ENCODE measurements at regions not wholly inside any gene's neighbourhood (a gene's known extent, or its start where the extent isn't known, plus 50 kb on each side); places are given as distances from the start of the nearest gene placed in this dataset.

DNA sequence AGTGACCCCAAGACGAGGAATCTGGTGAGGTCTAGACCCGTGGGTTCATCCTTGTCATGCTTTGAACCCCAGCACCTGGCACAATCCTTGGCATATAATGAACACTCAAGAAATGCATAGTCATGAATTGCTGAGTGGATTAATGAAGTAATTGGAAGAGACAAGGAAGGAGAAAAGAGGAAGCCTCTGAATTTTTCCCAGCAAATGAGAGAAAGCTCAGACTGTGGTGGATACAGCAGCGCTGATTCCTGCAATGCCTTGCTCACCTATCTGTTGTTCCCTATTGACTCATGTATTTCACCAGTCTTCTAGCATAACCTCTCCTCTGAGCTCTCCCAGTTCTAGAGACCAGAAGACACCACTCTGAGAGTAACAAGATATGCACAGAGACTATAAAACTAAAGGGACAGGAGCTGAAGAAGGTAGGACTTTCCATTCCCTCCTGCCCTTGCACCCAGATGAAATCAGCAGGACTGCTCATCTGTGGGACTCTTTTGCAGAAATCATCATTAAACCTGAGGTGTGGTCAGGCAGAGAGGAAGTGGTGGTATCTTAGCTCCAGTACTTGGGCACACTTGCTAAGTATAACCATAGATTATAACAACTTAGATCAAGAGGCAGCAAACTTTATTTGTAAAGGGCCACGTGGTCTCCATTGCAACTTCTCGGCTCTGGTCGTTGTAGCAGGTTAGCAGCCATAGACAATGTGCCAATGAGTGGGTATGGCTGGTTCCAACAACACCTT lies 102.8 kb downstream of the MAF start:
- no peak for DNase-seq

DNA sequence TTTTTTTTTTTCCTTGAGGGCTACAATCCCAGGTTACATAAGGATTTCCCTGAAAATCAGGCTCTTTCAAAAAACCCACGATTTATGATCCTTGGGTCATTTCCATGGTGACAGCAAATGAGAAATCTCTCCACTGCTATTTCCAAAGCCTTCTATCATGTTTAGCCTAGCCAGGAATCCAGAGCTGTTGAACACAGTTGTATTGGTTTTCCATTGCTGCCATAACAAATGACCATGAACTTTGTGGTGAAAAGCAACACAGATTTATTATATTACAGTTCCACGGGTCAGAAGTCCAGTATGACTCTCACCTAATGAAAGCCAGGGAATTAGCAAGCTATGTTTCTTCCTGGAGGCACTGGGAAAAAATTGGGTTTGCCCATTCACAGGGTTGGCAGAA lies 106.6 kb downstream of the MAF start:
- no peak for DNase-seq

DNA sequence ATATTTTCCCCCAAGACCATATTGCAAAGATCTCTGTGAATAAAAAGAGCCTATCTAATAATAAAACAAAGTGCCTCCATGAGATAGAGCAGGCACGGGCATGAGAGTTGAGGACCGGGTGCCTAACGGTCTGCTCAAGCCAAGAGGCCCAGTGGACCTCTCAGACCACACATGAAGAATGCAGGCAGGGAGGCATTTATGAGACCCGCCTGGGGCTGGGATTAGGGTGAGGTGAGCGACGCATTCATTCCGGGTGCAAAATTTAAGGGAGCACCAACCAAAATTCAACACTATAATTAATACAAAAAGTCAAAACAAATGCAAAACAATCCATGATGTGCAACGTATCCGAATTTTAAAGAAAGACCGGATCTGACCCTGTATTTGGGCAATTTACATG lies 108.5 kb downstream of the MAF start:
- DNase-seq = no peak

DNA sequence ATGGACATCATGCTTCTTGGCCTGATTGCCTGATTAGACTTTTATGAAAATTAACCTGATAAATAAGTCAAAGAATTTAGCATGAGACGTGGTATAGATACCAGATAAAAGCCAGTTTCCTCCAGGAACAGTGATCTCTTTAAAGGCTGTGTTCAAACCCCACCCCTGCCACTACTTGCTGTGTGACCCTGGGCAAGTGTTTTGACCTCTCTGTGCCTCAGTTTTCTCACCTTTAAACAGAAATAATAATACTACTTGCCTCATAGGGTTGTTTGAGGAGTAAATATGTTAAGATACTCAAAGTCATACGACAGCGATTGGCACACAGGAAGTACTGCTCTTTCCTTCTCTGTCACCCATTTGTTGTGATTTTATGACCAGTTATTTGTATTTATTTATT lies 115.5 kb downstream of the MAF start:
- no peak for DNase-seq

DNA sequence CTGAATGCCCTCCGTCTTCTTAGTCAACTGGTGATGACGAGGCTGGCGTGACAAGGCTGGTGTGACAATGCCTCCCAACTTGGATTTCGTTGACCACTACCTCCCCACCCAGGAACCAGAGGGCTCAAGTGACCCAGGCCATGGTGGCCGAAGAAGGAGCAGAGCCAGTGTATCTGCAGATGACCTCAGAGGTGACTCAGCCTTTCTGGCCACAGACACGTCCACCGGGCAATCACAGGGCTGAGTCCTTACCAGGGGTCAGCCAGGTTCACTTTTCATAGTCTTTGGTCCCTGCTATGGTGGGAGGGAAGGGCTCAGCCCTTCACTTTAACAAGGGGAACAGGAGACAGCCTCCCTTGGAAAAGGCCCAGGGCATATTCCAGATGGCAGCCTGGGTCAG lies 116.3 kb downstream of the MAF start:
- DNase-seq = no peak

DNA sequence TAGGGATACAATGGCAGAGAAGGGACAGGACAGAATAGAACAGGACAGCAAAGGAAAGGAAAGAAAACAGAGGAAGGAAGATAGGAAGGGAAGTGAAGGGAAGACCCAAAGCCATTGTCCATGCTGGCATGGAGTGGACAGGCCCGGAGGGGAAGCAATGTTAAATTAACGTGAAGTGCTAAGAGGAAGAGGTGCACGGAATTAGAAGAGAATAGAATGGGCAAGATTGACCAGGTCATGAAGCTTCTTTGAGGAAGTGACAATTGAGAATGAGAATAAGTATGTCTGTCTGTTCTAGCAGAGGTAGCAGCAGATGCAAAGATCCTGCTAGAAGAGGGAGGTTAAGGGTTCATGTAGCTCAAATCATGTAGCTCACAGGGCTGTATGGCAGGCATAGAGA lies 117.2 kb downstream of the MAF start:
- no peak for DNase-seq

DNA sequence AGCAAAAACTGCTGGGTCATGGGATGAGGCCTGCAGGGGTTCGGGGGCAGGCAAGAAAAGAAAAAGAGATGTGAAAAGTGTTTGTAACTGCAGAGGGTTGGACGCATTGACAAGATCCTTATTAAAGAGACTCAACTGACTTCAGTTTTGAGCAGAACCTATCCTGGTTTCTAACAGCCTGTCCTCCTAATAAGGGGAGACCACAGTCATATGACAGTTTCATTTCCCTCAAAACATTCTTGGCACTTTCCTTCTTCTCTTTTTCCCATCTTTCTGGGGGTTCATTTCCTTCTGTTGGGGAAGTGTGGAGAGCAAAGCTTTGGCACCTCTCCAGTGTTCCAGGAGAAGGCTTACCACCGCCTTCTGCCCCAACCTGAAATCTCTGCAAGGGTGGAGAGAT lies 118.5 kb downstream of the MAF start:
- no peak for DNase-seq

DNA sequence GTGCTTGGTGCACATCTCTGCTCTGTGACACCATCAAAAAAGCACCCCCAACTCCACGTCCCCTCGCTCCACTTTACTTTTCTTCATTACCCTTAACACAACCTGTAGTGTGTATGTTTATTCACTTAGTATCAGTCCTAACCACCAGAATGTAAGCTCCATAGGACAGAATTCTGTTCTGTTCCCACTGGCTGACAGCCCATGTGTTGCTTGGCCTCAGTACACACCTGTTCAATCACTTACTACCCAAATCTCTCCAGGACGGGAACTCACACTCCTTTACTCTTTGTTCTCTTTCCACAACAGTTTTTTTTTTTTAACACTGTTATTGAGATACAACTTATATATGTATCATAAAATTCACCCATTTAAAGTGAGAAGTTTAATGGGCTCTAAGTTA lies 119.6 kb downstream of the MAF start:
- no peak for DNase-seq

DNA sequence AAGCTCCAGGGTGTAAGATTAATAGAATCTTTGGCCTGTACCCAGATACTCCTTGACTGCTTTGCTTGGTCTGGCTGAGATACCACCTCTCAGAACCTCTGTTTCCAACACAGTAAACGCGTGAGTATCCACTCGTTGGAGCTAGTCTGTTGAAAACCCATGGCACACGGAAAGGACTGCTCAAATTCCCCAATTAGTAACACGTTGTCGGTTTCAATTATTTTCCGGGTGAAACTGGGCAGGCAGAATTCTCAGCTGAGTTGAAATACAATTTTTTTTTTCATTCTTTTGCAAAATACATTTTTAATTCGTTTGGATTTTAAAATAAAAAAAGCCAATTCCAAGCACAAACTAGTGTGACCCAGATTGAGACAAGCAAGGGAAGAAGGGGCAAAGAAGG lies 120.5 kb downstream of the MAF start:
- DNase-seq = no peak

DNA sequence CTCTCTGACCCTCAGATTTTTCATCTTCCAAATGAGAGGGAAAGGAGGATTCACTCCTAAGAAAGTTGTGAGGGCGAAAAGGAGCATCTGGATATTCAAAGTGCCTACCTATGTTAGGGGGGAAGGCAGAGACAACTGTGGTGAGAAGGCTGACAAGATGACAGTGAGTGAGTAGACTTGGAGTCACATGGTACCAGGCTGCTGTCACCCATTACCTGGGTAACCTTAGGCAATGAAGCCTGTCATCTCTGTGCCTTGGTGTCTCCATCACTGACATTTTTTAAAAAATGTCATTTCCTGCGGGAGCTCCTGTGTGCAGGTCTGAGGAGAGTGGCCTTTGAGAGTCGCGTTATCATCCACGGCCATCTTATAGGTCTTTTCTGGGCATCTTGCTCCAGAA lies 124.0 kb downstream of the MAF start:
- DNase-seq = no peak

DNA sequence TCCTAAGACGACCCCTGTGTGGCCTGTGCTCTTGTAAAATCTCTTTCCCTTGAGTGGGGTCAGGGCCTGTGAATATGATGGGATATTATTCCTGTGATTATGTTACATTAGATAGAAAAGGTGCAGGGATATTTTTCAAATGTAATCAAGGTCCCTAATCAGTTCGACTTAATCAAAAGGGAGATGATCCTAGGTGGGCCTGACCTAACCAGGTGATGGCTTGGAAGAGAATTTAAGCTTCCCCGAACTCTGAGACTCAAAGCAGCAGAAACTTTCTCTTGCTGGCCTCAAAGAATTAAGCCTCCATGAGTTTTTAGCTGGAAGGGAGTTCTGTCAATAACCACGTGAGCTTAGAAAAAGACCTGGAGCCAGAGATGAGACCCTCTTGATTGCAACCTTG lies 124.7 kb downstream of the MAF start:
- no peak for DNase-seq

DNA sequence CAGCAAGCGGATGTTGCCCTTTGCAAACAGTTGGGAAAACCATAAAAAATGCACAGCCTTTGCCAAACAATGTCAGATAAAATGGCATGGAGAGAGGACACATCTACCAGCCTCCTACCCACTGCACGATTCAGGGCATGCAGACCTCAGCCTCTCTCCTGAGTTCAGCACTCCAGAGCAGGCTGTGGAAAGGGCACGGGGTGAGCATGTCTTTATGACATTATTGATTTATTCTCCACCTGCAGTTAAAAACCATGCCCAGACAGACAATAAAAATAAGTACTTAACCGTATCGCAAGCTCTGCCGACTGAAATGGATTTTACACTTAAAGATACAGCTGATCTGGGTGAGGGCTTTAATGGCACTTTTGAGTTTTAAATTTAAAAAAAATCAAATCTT lies 127.1 kb downstream of the MAF start:
- no peak for DNase-seq

DNA sequence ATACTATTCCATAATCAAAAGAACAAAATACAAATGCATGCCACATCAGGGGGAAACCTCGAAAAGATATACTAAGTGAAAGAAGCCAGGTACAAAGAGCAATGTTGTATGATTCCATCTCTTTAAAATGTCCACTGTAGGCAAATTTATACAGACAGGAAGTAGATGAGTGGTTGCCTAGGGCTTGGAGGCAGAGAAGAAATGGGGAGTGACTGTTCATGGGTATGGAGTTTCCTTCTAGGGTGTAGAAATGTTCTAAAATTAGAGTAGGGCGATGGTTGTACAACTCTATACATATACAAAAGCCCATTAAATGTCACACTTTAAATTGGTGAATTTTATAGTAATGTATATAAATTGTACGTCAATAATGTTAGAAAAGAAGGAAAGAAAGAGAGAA lies 128.1 kb downstream of the MAF start:
- no peak for DNase-seq

DNA sequence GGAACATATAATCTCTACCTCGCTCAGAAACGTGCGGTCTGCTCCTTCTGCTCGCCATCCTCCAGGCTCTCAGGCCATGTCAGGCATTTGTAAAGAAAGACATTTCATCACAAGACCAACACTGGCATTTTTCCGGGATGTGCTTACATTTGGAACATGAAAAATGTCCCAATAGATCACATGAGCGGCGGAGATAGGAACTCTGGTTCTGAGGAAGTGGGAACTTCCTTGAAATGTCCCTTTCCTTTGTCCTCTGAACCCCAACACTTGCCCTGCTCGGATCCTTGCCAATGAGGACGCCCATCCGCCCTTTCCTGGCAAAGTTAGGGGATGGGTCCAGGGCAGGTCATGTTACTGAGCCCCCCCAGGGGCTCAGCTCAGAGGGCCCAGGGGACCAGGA lies 130.5 kb downstream of the MAF start:
- DNase-seq = no peak

DNA sequence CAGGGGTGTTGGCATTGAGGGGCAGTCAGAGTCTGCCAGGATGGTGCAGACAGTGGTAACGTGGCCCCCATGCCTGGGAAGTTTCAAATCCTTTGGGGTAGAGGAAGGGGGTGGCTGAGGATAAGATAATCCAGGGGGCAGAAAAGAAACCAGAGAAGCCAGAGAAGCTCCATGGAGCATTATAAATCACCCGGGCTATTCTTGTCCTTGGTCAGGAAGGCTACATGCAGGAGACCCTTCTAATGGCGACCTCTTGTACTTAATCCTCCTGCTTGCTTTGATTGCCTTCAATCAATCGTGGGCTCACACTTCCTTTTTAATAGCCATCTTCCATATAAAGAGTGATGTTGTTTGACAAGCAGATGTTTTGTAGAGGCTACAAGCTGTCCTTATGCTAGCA lies 131.9 kb downstream of the MAF start:
- no peak for DNase-seq

DNA sequence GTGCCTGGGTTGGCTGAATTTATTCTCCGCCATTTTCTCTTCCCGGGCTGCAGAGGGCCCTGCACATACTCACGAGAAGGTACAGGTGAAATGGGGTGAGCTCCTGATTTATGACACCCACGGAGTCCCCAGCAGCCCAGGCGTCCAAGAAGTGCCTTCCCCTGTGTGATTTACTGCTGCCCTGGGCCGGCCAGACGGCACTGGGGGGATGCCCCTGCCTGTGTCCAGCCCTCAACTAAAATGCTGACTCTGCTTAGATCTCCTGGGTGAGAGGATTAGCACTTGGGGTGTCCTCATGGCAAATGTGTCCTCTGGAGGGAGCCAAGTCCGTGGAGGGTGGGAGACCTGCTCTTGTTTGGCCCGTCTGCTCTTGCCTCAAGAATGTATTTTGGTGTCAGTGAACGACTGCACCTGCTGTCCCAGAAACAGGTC lies 132.4 kb downstream of the MAF start:
- no peak for DNase-seq

DNA sequence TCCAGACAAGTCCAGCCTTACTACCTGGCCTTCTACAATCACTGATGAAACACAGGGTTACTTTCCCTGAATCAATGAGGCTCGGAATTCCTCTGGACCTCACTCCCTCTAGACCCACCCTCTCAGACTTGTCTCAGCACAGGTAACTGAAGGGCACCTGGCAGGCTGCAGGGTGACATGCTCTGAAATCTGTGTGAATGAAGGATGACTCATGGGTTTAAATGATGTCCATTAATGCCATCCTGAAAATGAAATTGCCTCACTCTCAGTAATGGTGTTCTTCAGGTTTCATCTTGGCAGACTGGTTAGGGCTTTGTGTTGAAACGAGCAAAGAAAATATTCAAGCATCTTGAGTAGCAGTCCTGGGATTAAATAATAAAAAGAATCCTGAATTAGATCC lies 134.4 kb downstream of the MAF start:
- DNase-seq = no peak

DNA sequence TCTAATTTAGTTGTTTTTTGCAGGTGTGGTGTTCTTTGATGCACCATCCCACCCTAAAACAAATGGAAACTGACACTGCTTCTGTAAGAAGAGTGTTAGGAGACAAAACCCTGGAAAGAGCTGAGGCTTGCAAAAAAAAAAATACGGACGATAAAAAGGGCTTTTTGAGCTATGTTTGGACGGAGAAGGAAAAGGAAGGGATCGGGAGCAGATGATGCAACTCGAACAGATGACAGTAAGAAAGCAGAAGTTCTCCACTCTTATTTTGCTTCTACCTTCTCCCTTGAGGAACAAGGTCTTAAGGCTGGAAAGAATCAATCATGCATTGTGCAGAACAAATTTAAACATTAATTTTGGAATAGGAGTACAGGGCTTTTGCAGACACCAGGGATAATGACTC lies 136.7 kb downstream of the MAF start:
- no peak for DNase-seq

DNA sequence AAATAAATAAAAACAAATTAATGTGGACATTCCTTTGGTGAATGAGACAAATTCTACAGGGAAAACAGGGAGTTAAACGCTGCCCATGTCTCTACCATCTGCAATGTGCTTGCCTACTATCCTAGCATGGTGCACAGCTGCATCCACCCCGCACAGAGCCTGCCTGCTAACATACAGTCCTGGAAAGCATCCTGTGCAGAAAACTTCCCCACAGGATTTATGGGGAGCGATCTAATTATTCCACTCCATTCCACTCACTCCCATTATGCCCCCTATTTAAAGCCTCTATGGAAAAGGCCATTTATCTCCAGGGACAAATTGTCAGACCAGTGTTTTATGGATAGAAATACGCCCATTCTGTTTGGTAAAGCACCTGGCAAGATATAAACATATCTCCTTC lies 144.5 kb downstream of the MAF start:
- DNase-seq = no peak

DNA sequence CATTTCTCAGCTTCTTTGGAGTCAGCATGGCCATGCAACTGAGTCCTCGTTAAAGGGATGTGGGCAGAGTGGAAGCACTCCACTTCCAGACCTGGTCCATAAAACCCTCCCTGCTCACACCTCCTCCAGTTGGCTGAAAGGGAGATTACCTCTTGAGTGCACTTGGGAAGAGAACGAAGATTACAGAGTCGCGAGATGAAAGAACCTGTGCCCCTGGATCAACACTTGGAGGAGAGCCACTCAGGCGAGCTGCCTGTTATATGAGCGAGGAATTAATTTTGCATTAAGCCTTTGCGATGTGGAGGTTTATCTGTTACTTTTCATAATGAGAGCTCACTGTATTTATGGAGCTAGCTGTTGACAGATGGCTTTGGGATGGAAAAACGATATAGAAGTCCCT lies 147.9 kb downstream of the MAF start:
- no peak for DNase-seq

DNA sequence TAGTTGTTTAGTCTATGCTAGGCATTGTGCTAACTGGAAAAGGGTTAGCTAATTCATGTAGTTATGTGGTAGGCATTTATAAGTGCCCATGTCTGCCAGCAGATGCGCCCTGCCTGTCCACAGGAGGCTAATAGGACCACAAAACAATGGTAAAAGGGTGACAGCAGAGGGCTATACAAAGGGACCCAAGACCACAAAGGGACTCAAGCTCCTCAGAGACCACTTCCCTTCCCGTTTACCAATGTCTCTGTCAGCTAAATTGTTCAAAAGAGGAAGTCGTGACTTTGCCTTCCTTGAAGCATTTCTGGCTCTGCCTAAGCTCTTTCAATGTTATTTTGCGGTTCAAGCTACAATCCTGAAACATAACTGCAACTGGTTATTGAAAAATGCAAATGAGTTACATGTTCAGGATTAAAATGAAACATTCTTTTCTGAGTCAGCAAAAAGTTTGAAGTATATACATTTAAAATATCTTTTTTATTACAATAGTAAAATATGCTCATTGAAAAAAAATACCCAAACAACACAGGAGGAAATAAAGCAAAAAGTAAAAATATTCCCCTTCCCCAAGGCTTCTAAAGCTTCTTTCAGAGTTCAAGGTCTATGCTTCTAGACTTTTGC lies 149.2 kb downstream of the MAF start:
- no peak for DNase-seq

DNA sequence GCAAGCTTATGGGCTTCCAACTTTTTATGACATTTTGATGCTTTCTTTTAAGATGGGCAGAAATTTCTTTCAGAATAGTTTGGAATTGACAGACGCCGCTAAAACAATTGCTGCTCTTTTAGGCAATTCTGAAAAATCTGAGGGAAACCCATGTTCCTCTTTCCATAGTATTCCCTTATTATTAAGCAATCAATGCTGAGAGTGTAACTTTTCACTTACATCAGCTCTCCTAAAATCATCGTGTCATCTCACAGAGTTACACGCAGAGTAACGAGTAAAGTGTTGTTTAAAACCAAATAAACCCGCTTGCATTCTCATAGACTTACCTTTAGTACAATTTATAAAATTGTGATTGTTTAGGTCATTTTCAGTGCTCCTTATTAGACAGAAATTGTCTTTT lies 150.6 kb downstream of the MAF start:
- DNase-seq = no peak

DNA sequence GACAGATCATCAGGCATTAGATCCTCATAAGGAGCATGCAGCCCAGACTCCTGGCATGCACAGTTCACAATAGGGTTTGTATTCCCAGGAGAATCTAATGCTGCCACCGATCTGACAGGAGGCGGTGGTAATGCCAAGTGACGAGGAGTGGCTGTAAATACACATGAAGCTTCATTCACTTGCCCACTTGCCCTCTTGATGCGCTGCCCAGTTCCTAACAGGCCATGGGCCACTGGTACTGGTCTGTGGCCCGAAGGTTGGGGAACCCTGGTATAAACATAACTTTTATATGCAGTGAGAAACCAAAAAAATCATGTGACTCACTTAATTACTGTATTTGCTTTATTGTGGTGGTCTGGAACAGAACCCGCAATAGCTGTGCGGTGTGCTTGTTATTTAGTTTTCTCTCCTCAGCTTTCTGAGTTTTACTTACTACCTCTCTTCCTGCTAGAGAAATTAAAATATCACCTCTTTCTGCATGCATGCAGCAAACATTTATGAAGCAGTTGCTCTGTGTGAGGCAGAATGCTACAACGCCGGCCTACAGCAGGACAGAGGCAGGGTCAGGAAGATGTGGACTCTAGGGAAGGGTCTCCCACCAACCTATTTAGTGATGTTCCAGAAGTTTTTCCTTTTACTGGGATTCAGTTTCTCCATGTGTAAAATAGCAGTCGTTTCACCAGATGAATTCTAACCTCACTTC lies 151.3 kb downstream of the MAF start:
- DNase-seq = no peak

DNA sequence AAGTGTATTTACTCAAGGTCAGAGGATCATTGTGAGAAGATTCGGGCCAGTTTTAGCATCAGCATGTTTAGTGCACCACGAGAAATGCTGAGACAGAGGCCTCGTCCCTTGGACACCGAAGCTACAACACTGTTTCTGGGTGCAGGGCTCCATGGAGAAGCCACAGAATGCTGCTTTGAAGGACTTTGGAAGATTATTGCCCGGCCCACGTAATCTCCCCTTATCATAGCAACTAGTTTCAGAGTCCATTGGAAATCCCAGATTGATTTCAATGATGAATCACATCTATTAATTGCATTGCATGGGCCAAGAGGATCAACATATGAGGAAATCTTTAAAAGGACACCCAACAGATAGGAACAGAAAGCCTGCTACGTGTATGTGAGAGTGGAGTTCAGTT lies 156.0 kb downstream of the MAF start:
- no peak for DNase-seq

DNA sequence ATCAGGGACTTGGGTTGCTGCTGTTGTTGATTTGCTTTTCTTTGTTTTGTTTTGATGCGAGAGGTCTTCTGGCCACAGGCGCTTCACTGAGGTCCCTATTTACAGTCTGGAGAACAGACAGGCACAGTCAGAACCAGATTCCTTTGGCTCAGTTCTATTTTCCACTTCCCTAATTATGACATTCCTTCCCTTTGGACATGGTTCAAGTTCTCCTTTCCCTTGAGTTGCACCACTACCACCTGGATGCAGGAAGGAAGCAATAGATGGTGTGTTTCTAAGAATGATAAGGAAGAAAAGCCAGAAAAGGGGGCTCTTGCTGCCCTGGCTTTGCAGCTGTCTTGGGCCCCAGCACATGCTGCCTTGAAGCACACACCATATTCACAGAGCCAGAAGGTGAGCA lies 160.6 kb downstream of the MAF start:
- no peak for DNase-seq
